ENCODE measurements at regions not wholly inside any gene's neighbourhood (a gene's known extent, or its start where the extent isn't known, plus 50 kb on each side); places are given as distances from the start of the nearest gene placed in this dataset.

- DNase-seq (ENCODE audit: low read depth, low spot score): no peak
Measured at GRCh38 chr16:86316967-86317812, 193.1 kb upstream of the FOXF1 start.

- no peak for DNase-seq (ENCODE audit: low read depth, low spot score)
Measured at GRCh38 chr16:86317813-86318650, 192.3 kb upstream of the FOXF1 start.

- DNase-seq (ENCODE audit: low read depth, low spot score): no peak
Measured at GRCh38 chr16:86319585-86320236, 190.6 kb upstream of the FOXF1 start.

GRCh38 chr16:86320237-86320595 is 190.1 kb upstream of the FOXF1 start:
- DNase-seq (ENCODE audit: low read depth, low spot score): no peak

GRCh38 chr16:86321491-86321890 is 188.8 kb upstream of the FOXF1 start:
- no peak for DNase-seq (ENCODE audit: low read depth, low spot score)

GRCh38 chr16:86322283-86322682 is 188.0 kb upstream of the FOXF1 start:
- no peak for DNase-seq (ENCODE audit: low read depth, low spot score)

- DNase-seq (ENCODE audit: low read depth, low spot score): no peak
Measured at GRCh38 chr16:86322806-86323205, 187.5 kb upstream of the FOXF1 start.

GRCh38 chr16:86324320-86324719 is 186.0 kb upstream of the FOXF1 start:
- no peak for DNase-seq (ENCODE audit: low read depth, low spot score)

GRCh38 chr16:86325360-86325759 is 185.0 kb upstream of the FOXF1 start:
- no peak for DNase-seq (ENCODE audit: low read depth, low spot score)

- no peak for DNase-seq (ENCODE audit: low read depth, low spot score)
Measured at GRCh38 chr16:86325895-86326294, 184.4 kb upstream of the FOXF1 start.

GRCh38 chr16:86327321-86327720 is 183.0 kb upstream of the FOXF1 start:
- no peak for DNase-seq (ENCODE audit: low read depth, low spot score)

- DNase-seq (ENCODE audit: low read depth, low spot score): no peak
Measured at GRCh38 chr16:86330906-86331305, 179.4 kb upstream of the FOXF1 start.

GRCh38 chr16:86334079-86334635 is 176.2 kb upstream of the FOXF1 start:
- no peak for DNase-seq (ENCODE audit: low read depth, low spot score)

GRCh38 chr16:86335266-86336172 is 174.8 kb upstream of the FOXF1 start:
- no peak for DNase-seq (ENCODE audit: low read depth, low spot score)

- DNase-seq (ENCODE audit: low read depth, low spot score): no peak
Measured at GRCh38 chr16:86337138-86337537, 173.2 kb upstream of the FOXF1 start.

GRCh38 chr16:86337581-86338402 is 172.5 kb upstream of the FOXF1 start:
- DNase-seq (ENCODE audit: low read depth, low spot score): no peak

GRCh38 chr16:86338403-86339115 is 171.8 kb upstream of the FOXF1 start:
- DNase-seq (ENCODE audit: low read depth, low spot score): no peak

- no peak for DNase-seq (ENCODE audit: low read depth, low spot score)
Measured at GRCh38 chr16:86342161-86342834, 168.0 kb upstream of the FOXF1 start.

Data from astrocyte of the hippocampus (primary cell).